PC-9 (cell line): ENCODE measurements at regions not wholly inside any gene's neighbourhood (a gene's known extent, or its start where the extent isn't known, plus 50 kb on each side); places are given as distances from the start of the nearest gene placed in this dataset.

ENCODE experiments used
- BruUV-seq: library from RNA; stranded (reverse); fragments of 400-500 nt; replicated peaks from 2 replicates; lab custom pipeline; 2021; lab: Mats Ljungman, UMichigan
- CTCF ChIA-PET: fragments of 300-600 bp; sonication (Branson Sonifier 250); formaldehyde crosslinking; loops from one replicate; lab custom pipeline; 2022; ENCODE audit warnings: antibody characterized with exemption; lab: Charles Lee
- POLR2A ChIA-PET: fragments of 300-600 bp; sonication (Branson Sonifier 250); formaldehyde crosslinking; loops from one replicate; lab custom pipeline; 2022; ENCODE audit warnings: antibody characterized with exemption; ENCODE audit not compliant: unreplicated experiment; lab: Charles Lee
- DNase-seq, 2 experiments: peaks; one replicate each; pipeline versions ENCODE4 v3.0.0 to v3.0.0-alpha.2; 2015 to 2022; ENCODE audit warnings: mixed read lengths in 1 of 2
- H2AFZ ChIP-seq: fragments of 200-600 bp; sonication (generic); 2 replicates; pipeline ENCODE4 v1.8.1; 2017; ENCODE audit warnings: antibody characterized with exemption
- H3F3A ChIP-seq: fragments of 200-600 bp; sonication (generic); 2 replicates; pipeline ENCODE4 v1.8.1; 2017; ENCODE audit warnings: antibody characterized with exemption, mild to moderate bottlenecking, low read depth; ENCODE audit not compliant: insufficient read depth
- H3K27ac ChIP-seq: fragments of 200-600 bp; sonication (generic); 2 replicates; pipeline ENCODE4 v1.6.1; 2016; ENCODE audit warnings: mixed run types
- H3K27me3 ChIP-seq: fragments of 200-600 bp; sonication (generic); 2 replicates; pipeline ENCODE4 v1.6.1; 2016; ENCODE audit warnings: low read depth, mixed run types; ENCODE audit not compliant: insufficient read depth
- H3K36me3 ChIP-seq: fragments of 200-600 bp; sonication (generic); 2 replicates; pipeline ENCODE4 v1.6.1; 2016; ENCODE audit warnings: low read depth, mixed run types
- H3K4me1 ChIP-seq: fragments of 200-600 bp; sonication (generic); replicated peaks from 2 replicates; pipeline ENCODE4 v1.6.1; 2016; ENCODE audit warnings: mixed run types; ENCODE audit not compliant: insufficient read depth
- H3K4me2 ChIP-seq: fragments of 200-600 bp; sonication (generic); 2 replicates; pipeline ENCODE4 v1.6.1; 2017; ENCODE audit warnings: mixed run types
- H3K4me3 ChIP-seq: fragments of 200-600 bp; sonication (generic); 2 replicates; pipeline ENCODE4 v1.6.1; 2016; ENCODE audit warnings: mixed run types
- H3K79me2 ChIP-seq: fragments of 200-600 bp; sonication (generic); 2 replicates; pipeline ENCODE4 v1.6.1; 2017; ENCODE audit warnings: low read depth, mixed run types
- H3K9me2 ChIP-seq: fragments of 200-600 bp; sonication (generic); 2 replicates; pipeline ENCODE4 v1.8.1; 2017; ENCODE audit warnings: mild to moderate bottlenecking; ENCODE audit not compliant: insufficient read depth
- H3K9me3 ChIP-seq: fragments of 200-600 bp; sonication (generic); 2 replicates; pipeline ENCODE4 v1.8.1; 2016; ENCODE audit warnings: low read depth; ENCODE audit not compliant: insufficient read depth
- H4K20me1 ChIP-seq: fragments of 200-600 bp; sonication (generic); 2 replicates; pipeline ENCODE4 v1.8.1; 2017; ENCODE audit not compliant: insufficient read depth
- EZH2 ChIP-seq: fragments of 200-600 bp; sonication (generic); IDR thresholded peaks from 2 replicates; pipeline ENCODE4 v1.8.0; 2017; ENCODE audit warnings: antibody characterized with exemption, low read depth
- intact Hi-C: fragments of 100-400 bp; cut with micrococcal nuclease; formaldehyde crosslinking; loops from one replicate; pipeline ENCODE4 v1.10.0; 2022; ENCODE audit not compliant: unreplicated experiment
- TF ChIP-seq, protein P1 (sequence below): fragments of 200-600 bp; sonication (generic); conservative IDR thresholded peaks from 2 replicates; pipeline ENCODE4 v1.6.1; 2017; ENCODE audit warnings: mixed run types, antibody characterized with exemption, mild to moderate bottlenecking, moderate library complexity

DNA sequence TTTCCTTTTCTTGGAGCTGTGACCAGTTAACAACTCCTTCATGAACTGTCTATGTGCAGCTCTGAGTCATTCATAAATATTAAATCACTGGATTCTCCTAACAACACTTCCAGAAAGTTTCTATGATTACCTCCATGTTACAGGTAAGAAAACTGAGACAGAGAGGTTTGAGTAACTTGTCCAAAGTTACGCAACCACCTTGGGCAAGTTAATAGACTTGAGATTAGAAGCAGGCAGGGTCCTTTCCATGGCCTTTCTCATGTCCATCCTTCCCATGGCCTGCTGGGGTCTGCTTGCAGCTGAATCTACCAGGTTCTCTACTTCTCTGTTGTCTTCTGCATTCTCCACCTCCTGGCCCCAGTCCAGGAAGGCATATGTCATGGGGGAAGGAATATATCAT, 648.8 kb upstream of the MKI67 start:
- CTCF ChIA-PET: no interaction called here
- no peak for DNase-seq
- H4K20me1 ChIP-seq: no peaks in the 10 kb centered on the region

DNA sequence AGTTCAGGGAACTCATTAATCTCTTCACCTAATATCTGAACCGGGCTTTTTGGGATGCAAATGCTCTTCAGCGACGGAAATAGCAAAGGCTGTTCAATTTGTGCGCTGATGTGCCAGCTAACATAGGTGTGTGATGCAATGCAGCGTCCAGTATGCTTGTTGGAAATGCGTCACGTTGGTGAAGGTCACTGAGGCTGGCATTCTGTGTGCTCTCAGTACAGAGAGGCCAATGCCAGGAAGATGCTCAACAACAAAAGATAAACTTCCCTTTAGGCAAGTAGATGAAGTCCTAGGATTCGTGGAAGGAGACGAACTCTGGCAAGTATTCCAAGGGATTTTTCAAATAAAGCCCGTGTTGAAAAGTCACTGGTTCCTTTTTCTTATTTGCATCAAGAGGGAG, 649.5 kb upstream of the MKI67 start:
- Histone ChIP-seq H3K9me2 (no peaks in the 10 kb centered on the region), H3F3A (no peaks in the 10 kb centered on the region), H3K4me1 (no peaks in the 10 kb centered on the region), H3K4me3 (no peak overlapping the region), H3K36me3 (no peaks in the 10 kb centered on the region), H3K27me3 (peaks cover 8% of the 10 kb centered on the region; the same call in 1 of the 2 replicates), H4K20me1 (no peaks in the 10 kb centered on the region), H3K9me3 (no peaks in the 10 kb centered on the region), H3K4me2 (no peak overlapping the region), H3K27ac (no peak overlapping the region), H2AFZ (no peak overlapping the region), H3K79me2 (no peaks in the 10 kb centered on the region)
- intact Hi-C loops: no loop called here
- no peak for DNase-seq
- CTCF ChIA-PET: no interaction called here
- TF ChIP-seq, protein P1, sequence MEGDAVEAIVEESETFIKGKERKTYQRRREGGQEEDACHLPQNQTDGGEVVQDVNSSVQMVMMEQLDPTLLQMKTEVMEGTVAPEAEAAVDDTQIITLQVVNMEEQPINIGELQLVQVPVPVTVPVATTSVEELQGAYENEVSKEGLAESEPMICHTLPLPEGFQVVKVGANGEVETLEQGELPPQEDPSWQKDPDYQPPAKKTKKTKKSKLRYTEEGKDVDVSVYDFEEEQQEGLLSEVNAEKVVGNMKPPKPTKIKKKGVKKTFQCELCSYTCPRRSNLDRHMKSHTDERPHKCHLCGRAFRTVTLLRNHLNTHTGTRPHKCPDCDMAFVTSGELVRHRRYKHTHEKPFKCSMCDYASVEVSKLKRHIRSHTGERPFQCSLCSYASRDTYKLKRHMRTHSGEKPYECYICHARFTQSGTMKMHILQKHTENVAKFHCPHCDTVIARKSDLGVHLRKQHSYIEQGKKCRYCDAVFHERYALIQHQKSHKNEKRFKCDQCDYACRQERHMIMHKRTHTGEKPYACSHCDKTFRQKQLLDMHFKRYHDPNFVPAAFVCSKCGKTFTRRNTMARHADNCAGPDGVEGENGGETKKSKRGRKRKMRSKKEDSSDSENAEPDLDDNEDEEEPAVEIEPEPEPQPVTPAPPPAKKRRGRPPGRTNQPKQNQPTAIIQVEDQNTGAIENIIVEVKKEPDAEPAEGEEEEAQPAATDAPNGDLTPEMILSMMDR: no peak
- TF ChIP-seq EZH2: no peak
- no TSS peak for BruUV-seq
- POLR2A ChIA-PET: no interaction called here

More for the DNA sequence above, 648.8 kb upstream of the MKI67 start:
- Histone ChIP-seq H3K4me1 (no peaks in the 10 kb centered on the region), H3K9me2 (no peaks in the 10 kb centered on the region), H3K27ac (no peak overlapping the region), H2AFZ (no peak overlapping the region), H3K79me2 (no peaks in the 10 kb centered on the region), H3K27me3 (peaks cover 8% of the 10 kb centered on the region; the same call in 1 of the 2 replicates), H3F3A (no peaks in the 10 kb centered on the region), H3K9me3 (no peaks in the 10 kb centered on the region), H3K4me2 (no peak overlapping the region), H3K4me3 (no peak overlapping the region), H3K36me3 (no peaks in the 10 kb centered on the region)
- no peak for TF ChIP-seq EZH2
- TF ChIP-seq, protein P1: no peak
- intact Hi-C loops: no loop called here
- no TSS peak for BruUV-seq
- POLR2A ChIA-PET: no interaction called here

DNA sequence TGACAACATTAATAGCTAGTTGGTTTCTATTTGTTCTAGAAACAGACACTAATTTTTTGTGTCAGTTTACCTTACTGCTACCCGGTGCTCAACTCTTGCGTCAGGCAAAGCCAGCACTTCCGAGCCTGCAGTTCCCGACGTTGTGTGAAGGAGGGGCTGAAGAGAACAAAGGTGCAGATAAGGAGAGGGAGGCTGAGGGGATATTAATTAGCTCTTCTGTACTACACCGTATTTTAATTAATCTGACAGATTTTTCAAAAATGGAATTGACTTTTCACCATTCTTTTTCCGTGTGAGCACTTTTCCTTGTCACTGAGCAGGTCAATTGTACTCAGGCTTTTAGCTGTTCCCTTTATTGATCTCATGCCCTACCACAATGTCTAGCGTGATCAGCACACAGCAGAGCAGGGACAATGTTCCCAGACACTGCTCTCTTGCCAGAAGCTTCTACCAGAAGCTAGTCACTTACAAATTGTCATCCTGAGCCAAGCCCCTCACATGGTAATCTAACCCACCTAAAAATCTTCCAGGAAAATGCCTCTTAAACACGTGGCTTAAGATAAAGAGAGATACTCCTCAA, 650.5 kb upstream of the MKI67 start:
- ChIA-PET POLR2A (no interaction called here), CTCF (no interaction called here)

More for the DNA sequence above, 650.5 kb upstream of the MKI67 start:
- intact Hi-C loops: no loop called here
- no peaks in the 10 kb centered on the region for H3K36me3 ChIP-seq
- H3K27ac ChIP-seq: no peak overlapping the region
- no peak overlapping the region for H3K4me2 ChIP-seq
- no peak for DNase-seq
- H4K20me1 ChIP-seq: no peaks in the 10 kb centered on the region
- no peaks in the 10 kb centered on the region for H3K9me2 ChIP-seq
- no peaks in the 10 kb centered on the region for H3K79me2 ChIP-seq
- no peak overlapping the region for H2AFZ ChIP-seq
- no peaks in the 10 kb centered on the region for H3F3A ChIP-seq
- H3K9me3 ChIP-seq: no peaks in the 10 kb centered on the region
- TF ChIP-seq, protein P1: no peak
- no peak for TF ChIP-seq EZH2
- no TSS peak for BruUV-seq
- no peaks in the 10 kb centered on the region for H3K4me1 ChIP-seq
- peaks cover 8% of the 10 kb centered on the region; the same call in 1 of the 2 replicates for H3K27me3 ChIP-seq
- H3K4me3 ChIP-seq: no peak overlapping the region
